ENCODE measurements at regions not wholly inside any gene's neighbourhood (a gene's known extent, or its start where the extent isn't known, plus 50 kb on each side); places are given as distances from the start of the nearest gene placed in this dataset.

DNA sequence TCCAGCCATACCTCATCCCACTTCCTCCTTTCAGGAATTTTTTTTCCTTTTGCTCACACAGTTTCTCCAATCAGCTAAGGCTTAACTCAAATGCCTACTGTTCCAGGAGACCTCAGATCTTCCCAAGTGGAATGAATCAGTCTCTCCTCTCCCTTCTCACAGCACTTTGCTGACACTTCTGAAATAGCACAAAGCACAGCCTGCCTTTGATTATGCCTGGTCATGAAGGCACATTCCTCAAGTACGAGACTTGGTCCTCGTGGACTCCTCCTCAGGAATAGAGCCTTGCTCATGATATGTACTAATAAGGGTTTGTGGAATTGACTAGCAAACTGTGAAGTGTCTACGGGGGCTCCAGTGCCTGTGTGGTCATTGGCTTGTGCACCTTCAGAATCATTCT lies 176.7 kb upstream of the TENM4 start:
- H3K36me3 ChIP-seq (replicated peaks in 1 of 2), result no peaks in the 10 kb centered on the region
- no peak for DNase-seq
- WGBS, 4 donors, result 65 to 72% (median 69%) methylated on average over 3 of the region's 3 CpGs
- no peaks in the 10 kb centered on the region for H3K9me3 ChIP-seq (replicated peaks in 1 of 3)
- TF ChIP-seq CTCF (IDR thresholded peaks at IDR 0.05), result no peak
- TF ChIP-seq POLR2A (IDR thresholded peaks at IDR 0.05), result no peak
- no peaks in the 10 kb centered on the region for H3K27me3 ChIP-seq
- H3K4me1 ChIP-seq (replicated peaks in 1 of 2), result no peaks in the 10 kb centered on the region
- no peak overlapping the region for H3K27ac ChIP-seq
- no peak overlapping the region for H3K4me3 ChIP-seq
- intact Hi-C loops (cut with DNase I), result no loop called here

- WGBS, 4 donors, result 59 to 65% (median 63%) methylated on average over 3 of the region's 3 CpGs
- intact Hi-C loops (cut with DNase I), result no loop called here
- Histone ChIP-seq H3K9me3 (replicated peaks in 1 of 3) (no peaks in the 10 kb centered on the region), H3K27ac (no peak overlapping the region), H3K36me3 (replicated peaks in 1 of 2) (no peaks in the 10 kb centered on the region), H3K4me1 (replicated peaks in 1 of 2) (no peaks in the 10 kb centered on the region), H3K27me3 (no peaks in the 10 kb centered on the region), H3K4me3 (no peak overlapping the region)
- TF ChIP-seq POLR2A (IDR thresholded peaks at IDR 0.05) (no peak), CTCF (IDR thresholded peaks at IDR 0.05) (no peak)
- no peak for DNase-seq
Observed at GRCh38 chr11:79616392-79616851, 175.6 kb upstream of the TENM4 start.

GRCh38 chr11:79615425-79615824 lies 174.6 kb upstream of the TENM4 start:
- WGBS, 4 donors, result 75 to 81% (median 79%) methylated on average over 5 of the region's 5 CpGs
- no peak for TF ChIP-seq CTCF (IDR thresholded peaks at IDR 0.05)
- TF ChIP-seq POLR2A (IDR thresholded peaks at IDR 0.05), result no peak
- H3K4me3 ChIP-seq, result no peak overlapping the region

GRCh38 chr11:79610678-79611077 lies 169.8 kb upstream of the TENM4 start:
- Histone ChIP-seq H3K36me3 (replicated peaks in 1 of 2) (no peaks in the 10 kb centered on the region), H3K27me3 (no peaks in the 10 kb centered on the region), H3K4me1 (replicated peaks in 1 of 2) (no peaks in the 10 kb centered on the region), H3K4me3 (no peak overlapping the region), H3K27ac (no peak overlapping the region), H3K9me3 (replicated peaks in 1 of 3) (no peaks in the 10 kb centered on the region)
- 79 to 89% (median 86%) methylated on average over 7 of the region's 7 CpGs for WGBS, 4 donors
- no peak for TF ChIP-seq POLR2A (IDR thresholded peaks at IDR 0.05)
- TF ChIP-seq CTCF (IDR thresholded peaks at IDR 0.05), result no peak
- no peak for DNase-seq
- intact Hi-C loops (cut with DNase I), result no loop called here

More at GRCh38 chr11:79615425-79615824, 174.6 kb upstream of the TENM4 start:
- no peaks in the 10 kb centered on the region for H3K9me3 ChIP-seq (replicated peaks in 1 of 3)
- H3K27me3 ChIP-seq, result no peaks in the 10 kb centered on the region
- no peak for DNase-seq
- no peak overlapping the region for H3K27ac ChIP-seq
- intact Hi-C loops (cut with DNase I), result no loop called here
- no peaks in the 10 kb centered on the region for H3K36me3 ChIP-seq (replicated peaks in 1 of 2)
- H3K4me1 ChIP-seq (replicated peaks in 1 of 2), result no peaks in the 10 kb centered on the region

Data from adrenal gland (tissue), 9 donors.